HepG2 (cell line): ENCODE measurements at regions not wholly inside any gene's neighbourhood (a gene's known extent, or its start where the extent isn't known, plus 50 kb on each side); places are given as distances from the start of the nearest gene placed in this dataset.

Experiments used
- ATAC-seq: fragments of 200-7000 bp; cut with Tn5 transposase; 3 replicates; pipeline ENCODE4 v1.9.1; 2020; ENCODE audit warnings: mild to moderate bottlenecking, moderate library complexity
- BruUV-seq: library from RNA; stranded (reverse); fragments of 400-500 nt; replicated peaks from 2 replicates; lab custom pipeline; 2021; lab: Mats Ljungman, UMichigan
- CTCF ChIA-PET: fragments of 300-600 bp; formaldehyde crosslinking; extraction: SDS; loops from one replicate; lab custom pipeline; 2021; ENCODE audit warnings: low total read pairs, inconsistent platforms, low intra/inter-chr PET ratio; lab: Yijun Ruan, JAX
- POLR2A ChIA-PET: fragments of 350-600 bp; sonication (Branson Sonifier 250); formaldehyde crosslinking; loops from one replicate; lab custom pipeline; 2020; ENCODE audit warnings: antibody characterized with exemption, inconsistent platforms; lab: Yijun Ruan, JAX
- DNase-seq: peaks from one replicate; pipeline ENCODE4 v3.0.0-alpha.2; 2015; ENCODE audit warnings: low spot score
- FAIRE-seq: peaks from 3 replicates; lab custom pipeline; 2011; peaks lifted over from hg19 to GRCh38; lab: Jason Lieb, UNC
- H2AFZ ChIP-seq: one replicate; pipeline ENCODE4 v1.6.1; 2011; ENCODE audit warnings: low read length, inconsistent platforms
- H3K27ac ChIP-seq: fragments of 300-600 bp; 3 replicates; pipeline ENCODE4 v1.8.0; 2011; ENCODE audit warnings: mixed run types, mild to moderate bottlenecking, mixed read lengths, low read length, inconsistent platforms; ENCODE audit not compliant: insufficient read depth; ENCODE audit errors: extremely low read length
- H3K27me3 ChIP-seq, 2 experiments: fragments of 200-600 bp in 1 of 2; 2 replicates in 1 of 2; 3 replicates in 1 of 2; pipeline versions ENCODE4 v1.6.0 to v1.8.0; 2011; ENCODE audit warnings: low read length in 2 of 2, mild to moderate bottlenecking in 2 of 2, moderate library complexity in 2 of 2, inconsistent platforms in 1 of 2; ENCODE audit not compliant: insufficient read depth in 2 of 2, control insufficient read depth in 1 of 2
- H3K36me3 ChIP-seq, 2 experiments: fragments of 200-600 bp in 1 of 2; replicated peaks in 1 of 2; 2 replicates in 1 of 2; 3 replicates in 1 of 2; pipeline versions ENCODE4 v1.5.1 to v1.8.0; 2011; ENCODE audit warnings: low read length in 2 of 2, inconsistent platforms in 1 of 2; ENCODE audit not compliant: insufficient read depth in 2 of 2, control insufficient read depth in 1 of 2
- H3K4me1 ChIP-seq: 2 replicates; pipeline ENCODE4 v1.5.1; 2012; ENCODE audit warnings: low read length, inconsistent platforms; ENCODE audit not compliant: insufficient read depth
- H3K4me2 ChIP-seq: 2 replicates; pipeline ENCODE4 v1.6.0; 2011; ENCODE audit warnings: low read depth, low read length, inconsistent platforms
- H3K4me3 ChIP-seq, 3 experiments: fragments of 200-600 bp in 1 of 3; sonication (generic), shearing (Covaris generic) in 1 of 3; replicated peaks in 1 of 3; 2 replicates each; pipeline ENCODE4 v1.5.1; 2011 to 2016; ENCODE audit warnings: low read length in 3 of 3, inconsistent platforms in 2 of 3, low read depth in 2 of 3, mild to moderate bottlenecking in 2 of 3, control low read depth in 1 of 3, mixed read lengths in 1 of 3; ENCODE audit not compliant: insufficient read depth in 1 of 3
- H3K79me2 ChIP-seq: one replicate; pipeline ENCODE4 v1.6.1; 2011; ENCODE audit warnings: low read length, inconsistent platforms; ENCODE audit not compliant: insufficient read depth
- H3K9ac ChIP-seq: 2 replicates; pipeline ENCODE4 v1.6.0; 2011; ENCODE audit warnings: mild to moderate bottlenecking, low read depth, low read length, inconsistent platforms; ENCODE audit not compliant: insufficient read depth
- H3K9me3 ChIP-seq: 2 replicates; pipeline ENCODE4 v1.5.1; 2012; ENCODE audit warnings: mild to moderate bottlenecking, low read length
- H4K20me1 ChIP-seq: 2 replicates; pipeline ENCODE4 v1.6.0; 2011; ENCODE audit warnings: inconsistent platforms, mild to moderate bottlenecking, low read length, moderate library complexity; ENCODE audit not compliant: insufficient read depth
- CREM ChIP-seq, 2 experiments: sonication (generic) in 1 of 2; formaldehyde crosslinking in 1 of 2; IDR thresholded peaks; 2 replicates each; pipeline versions ENCODE4 v1.4.0 to v1.6.1; 2016 to 2020; ENCODE audit warnings: antibody characterized with exemption in 1 of 2, mild to moderate bottlenecking in 1 of 2, missing genetic modification reagents in 1 of 2
- MIER2 ChIP-seq: IDR thresholded peaks from 2 replicates; pipeline ENCODE4 v1.6.1; 2016; ENCODE audit warnings: missing biosample characterization, missing genetic modification reagents
- NFE2L1 ChIP-seq: sonication (generic); formaldehyde crosslinking; IDR thresholded peaks from 2 replicates; pipeline ENCODE4 v1.4.0; 2020; ENCODE audit warnings: missing genetic modification reagents, mild to moderate bottlenecking, borderline replicate concordance
- SOX13 ChIP-seq, 3 experiments: fragments of 450-650 bp in 1 of 3; sonication (generic) in 1 of 3; formaldehyde crosslinking in 1 of 3; IDR thresholded peaks in 2 of 3; conservative IDR thresholded peaks in 1 of 3; 2 replicates each; pipeline versions ENCODE4 v1.5.0 to v1.6.1; 2016 to 2020; ENCODE audit warnings: antibody characterized with exemption in 1 of 3, mild to moderate bottlenecking in 1 of 3, missing compliant biosample characterization in 1 of 3, missing genetic modification reagents in 1 of 3, moderate library complexity in 1 of 3
- SOX5 ChIP-seq: IDR thresholded peaks from 2 replicates; pipeline ENCODE4 v1.6.1; 2016; ENCODE audit warnings: borderline replicate concordance
- ZFP62 ChIP-seq: sonication (generic); formaldehyde crosslinking; IDR thresholded peaks from 2 replicates; pipeline ENCODE4 v1.4.0; 2020; ENCODE audit warnings: missing genetic modification reagents
- ZNF264 ChIP-seq: sonication (generic); formaldehyde crosslinking; IDR thresholded peaks from 2 replicates; pipeline ENCODE4 v1.4.0; 2020; ENCODE audit warnings: missing genetic modification reagents
- ZNF34 ChIP-seq: sonication (generic); formaldehyde crosslinking; IDR thresholded peaks from 2 replicates; pipeline ENCODE4 v1.4.0; 2020; ENCODE audit warnings: mild to moderate bottlenecking, missing genetic modification reagents, borderline replicate concordance
- WGBS: methylation state at CpG from one replicate; pipeline ENCODE4 v1.1.6; 2017; ENCODE audit warnings: low lambda C conversion rate; 5-methylcytosine and 5-hydroxymethylcytosine counted together
- in situ Hi-C: cut with HindIII; loops from 2 replicates; pipeline ENCODE4 v1.10.0; 2017; ENCODE audit warnings: low pct_unique_long_range_greater_than_20kb; ENCODE audit not compliant: extremely low pct_ligation_motif_present
- intact Hi-C: fragments of 100-400 bp; cut with micrococcal nuclease; formaldehyde crosslinking; loops from one replicate; pipeline ENCODE4 v1.10.0; 2022; ENCODE audit not compliant: unreplicated experiment

GRCh38 chr15:62880278-62880677 lies 162.3 kb upstream of the TPM1 start:
- Histone ChIP-seq H3K79me2 (no peaks in the 10 kb centered on the region), H3K4me3 (no peak overlapping the region), H3K27ac (no peak overlapping the region), H3K27me3 (no peaks in the 10 kb centered on the region), H3K4me2 (no peak overlapping the region), H3K9ac (no peak overlapping the region), H3K36me3 (no peaks in the 10 kb centered on the region), H4K20me1 (no peaks in the 10 kb centered on the region), H2AFZ (no peak overlapping the region), H3K9me3 (no peaks in the 10 kb centered on the region), H3K4me1 (peaks cover 48% of the 10 kb centered on the region)
- in situ Hi-C loops: no loop called here
- no peak for TF ChIP-seq SOX5
- no peak for TF ChIP-seq ZNF264 (CRISPR knock-in tag)
- TF ChIP-seq NFE2L1 (CRISPR knock-in tag): no peak
- TF ChIP-seq ZFP62 (CRISPR knock-in tag): no peak
- no peak for FAIRE-seq
- ChIA-PET POLR2A (no interaction called here), CTCF (no interaction called here)
- 91% methylated on average over 2 of the region's 2 CpGs for WGBS
- BruUV-seq: no TSS peak
- intact Hi-C loops: no loop called here
- no peak for DNase-seq
- no peak for ATAC-seq

- no peaks in the 10 kb centered on the region for H4K20me1 ChIP-seq
- H3K36me3 ChIP-seq: no peaks in the 10 kb centered on the region
- no peaks in the 10 kb centered on the region for H3K9me3 ChIP-seq
- H3K4me2 ChIP-seq: no peak overlapping the region
- no peaks in the 10 kb centered on the region for H3K27me3 ChIP-seq
- 79% methylated on average over 4 of the region's 4 CpGs for WGBS
- peaks cover 55% of the 10 kb centered on the region for H3K4me1 ChIP-seq
- FAIRE-seq: no peak
- DNase-seq: no peak
- H3K27ac ChIP-seq: no peak overlapping the region
- H3K9ac ChIP-seq: no peak overlapping the region
- ATAC-seq: no peak
- H3K79me2 ChIP-seq: no peaks in the 10 kb centered on the region
- no peak for TF ChIP-seq MIER2 (CRISPR knock-in tag)
- TF ChIP-seq CREM (IDR thresholded peaks at IDR 0.05): no peak
- TF ChIP-seq CREM (CRISPR knock-in tag; IDR thresholded peaks at IDR 0.05): no peak
- TF ChIP-seq ZNF34 (CRISPR knock-in tag): no peak
- no peak for TF ChIP-seq SOX13 (IDR thresholded peaks at IDR 0.05)
- 0 out of 4 replicates have a peak, but pooled peaks of 1 of the 2 experiments have one; percentile 40 for TF ChIP-seq SOX13 (CRISPR knock-in tag; conservative IDR thresholded peaks at IDR 0.05 in 1 of 2, IDR thresholded peaks at IDR 0.05 in 1 of 2)
- no TSS peak for BruUV-seq
- ChIA-PET CTCF (no interaction called here), POLR2A (no interaction called here)
- in situ Hi-C loops: no loop called here
- H2AFZ ChIP-seq: no peak overlapping the region
- intact Hi-C loops: no loop called here
- H3K4me3 ChIP-seq: no peak overlapping the region
These were observed 161.5 kb upstream of the TPM1 start for GRCh38 chr15:62881056-62881455.
